GM23338 (cell line): ENCODE measurements at regions not wholly inside any gene's neighbourhood (a gene's known extent, or its start where the extent isn't known, plus 50 kb on each side); places are given as distances from the start of the nearest gene placed in this dataset.

ENCODE experiments used
- ATAC-seq: fragments of 200-7000 bp; cut with Tn5 transposase; 3 replicates; pipeline ENCODE4 v1.9.1; 2020
- DNase-seq: peaks from one replicate; pipeline ENCODE4 v3.0.0-alpha.2; 2015; ENCODE audit warnings: low spot score
- H2AFZ ChIP-seq: fragments of 200-600 bp; sonication (generic); 2 replicates; pipeline ENCODE4 v1.8.0; 2016; ENCODE audit warnings: antibody characterized with exemption, mild to moderate bottlenecking, moderate library complexity
- H3F3A ChIP-seq: fragments of 200-600 bp; sonication (generic); replicated peaks from 2 replicates; pipeline ENCODE4 v1.8.0; 2017; ENCODE audit warnings: antibody characterized with exemption, mixed run types, low read depth
- H3K27ac ChIP-seq: fragments of 200-600 bp; sonication (generic); 2 replicates; pipeline ENCODE4 v1.6.1; 2016; ENCODE audit warnings: low read depth
- H3K27me3 ChIP-seq: fragments of 200-600 bp; sonication (generic); 2 replicates; pipeline ENCODE4 v1.8.0; 2016; ENCODE audit warnings: mild to moderate bottlenecking, mixed run types, moderate library complexity; ENCODE audit not compliant: insufficient read depth
- H3K36me3 ChIP-seq: fragments of 200-600 bp; sonication (generic); 2 replicates; pipeline ENCODE4 v1.8.0; 2016; ENCODE audit warnings: mild to moderate bottlenecking; ENCODE audit not compliant: insufficient read depth
- H3K4me1 ChIP-seq: fragments of 200-600 bp; sonication (generic); 2 replicates; pipeline ENCODE4 v1.8.0; 2016; ENCODE audit warnings: mild to moderate bottlenecking, moderate library complexity; ENCODE audit not compliant: insufficient read depth
- H3K4me2 ChIP-seq: fragments of 200-600 bp; sonication (generic); 2 replicates; pipeline ENCODE4 v1.7.1; 2017; ENCODE audit warnings: mixed run types
- H3K4me3 ChIP-seq: fragments of 200-600 bp; sonication (generic); 2 replicates; pipeline ENCODE4 v1.6.1; 2016; ENCODE audit warnings: mixed run types
- H3K79me2 ChIP-seq: fragments of 200-600 bp; sonication (generic); replicated peaks from 2 replicates; pipeline ENCODE4 v1.8.0; 2017; ENCODE audit warnings: mild to moderate bottlenecking; ENCODE audit not compliant: insufficient read depth
- H3K9me2 ChIP-seq: fragments of 200-600 bp; sonication (generic); 2 replicates; pipeline ENCODE4 v1.8.0; 2017; ENCODE audit not compliant: insufficient read depth
- H4K20me1 ChIP-seq: fragments of 200-600 bp; sonication (generic); replicated peaks from 2 replicates; pipeline ENCODE4 v1.8.0; 2017; ENCODE audit warnings: mild to moderate bottlenecking; ENCODE audit not compliant: insufficient read depth
- H3K27ac Mint-ChIP-seq: 2 replicates; pipeline ENCODE4 v1.8.0; 2020; ENCODE audit warnings: inconsistent platforms, mild to moderate bottlenecking, moderate library complexity, mixed read lengths
- H3K27me3 Mint-ChIP-seq: 3 replicates; pipeline ENCODE4 v1.8.0; 2022; ENCODE audit warnings: low read depth, mild to moderate bottlenecking, moderate library complexity, mixed read lengths, inconsistent platforms; ENCODE audit not compliant: insufficient read depth, poor library complexity
- H3K36me3 Mint-ChIP-seq: 3 replicates; pipeline ENCODE4 v1.8.0; 2021; ENCODE audit warnings: low read depth, mild to moderate bottlenecking, inconsistent platforms, moderate library complexity, mixed read lengths
- H3K4me1 Mint-ChIP-seq: 3 replicates; pipeline ENCODE4 v1.8.0; 2020; ENCODE audit warnings: mild to moderate bottlenecking, inconsistent platforms, mixed read lengths
- H3K4me3 Mint-ChIP-seq: 3 replicates; pipeline ENCODE4 v1.8.0; 2021; ENCODE audit warnings: moderate library complexity, mild to moderate bottlenecking, inconsistent platforms, mixed read lengths
- H3K9me3 Mint-ChIP-seq: 3 replicates; pipeline ENCODE4 v1.8.0; 2020; ENCODE audit warnings: moderate library complexity, mild to moderate bottlenecking, inconsistent platforms, mixed read lengths
- EZH2phosphoT487 ChIP-seq: fragments of 200-600 bp; sonication (generic); IDR thresholded peaks from one replicate; pipeline ENCODE4 v1.8.1; 2018; ENCODE audit warnings: antibody characterized with exemption; ENCODE audit not compliant: unreplicated experiment
- POLR2AphosphoS5 ChIP-seq: IDR thresholded peaks from 2 replicates; pipeline ENCODE4 v1.6.1; 2016; ENCODE audit warnings: antibody characterized with exemption, low read depth
- STAT1 ChIP-seq: IDR thresholded peaks from one replicate; pipeline ENCODE4 v1.6.1; 2016; ENCODE audit warnings: antibody characterized with exemption; ENCODE audit not compliant: unreplicated experiment
- ZNF114 ChIP-seq: fragments of 250-450 bp; sonication (Bioruptor Pico); IDR thresholded peaks from 2 replicates; pipeline ENCODE4 v1.5.0; 2020; ENCODE audit warnings: mild to moderate bottlenecking, moderate library complexity
- TF ChIP-seq, protein P1 (sequence below), 2 experiments: fragments of 200-600 bp in 1 of 2; sonication (generic) in 1 of 2; conservative IDR thresholded peaks; 2 replicates each; pipeline versions ENCODE4 v1.5.1 to v1.6.1; 2016 to 2017; ENCODE audit warnings: antibody characterized with exemption in 2 of 2, low read depth in 2 of 2, mild to moderate bottlenecking in 2 of 2, moderate library complexity in 1 of 2
- TF ChIP-seq, protein P2 (sequence below): IDR thresholded peaks from 2 replicates; pipeline ENCODE4 v1.6.1; 2016; ENCODE audit warnings: antibody characterized with exemption
- TF ChIP-seq, protein P3 (sequence below): IDR thresholded peaks from one replicate; pipeline ENCODE4 v1.6.1; 2018; ENCODE audit warnings: antibody characterized with exemption; ENCODE audit not compliant: unreplicated experiment
- TF ChIP-seq, protein P4 (sequence below): fragments of 250-450 bp; sonication (Bioruptor Pico); IDR thresholded peaks from 2 replicates; pipeline ENCODE4 v1.5.0; 2020; ENCODE audit warnings: mild to moderate bottlenecking, moderate library complexity

DNA sequence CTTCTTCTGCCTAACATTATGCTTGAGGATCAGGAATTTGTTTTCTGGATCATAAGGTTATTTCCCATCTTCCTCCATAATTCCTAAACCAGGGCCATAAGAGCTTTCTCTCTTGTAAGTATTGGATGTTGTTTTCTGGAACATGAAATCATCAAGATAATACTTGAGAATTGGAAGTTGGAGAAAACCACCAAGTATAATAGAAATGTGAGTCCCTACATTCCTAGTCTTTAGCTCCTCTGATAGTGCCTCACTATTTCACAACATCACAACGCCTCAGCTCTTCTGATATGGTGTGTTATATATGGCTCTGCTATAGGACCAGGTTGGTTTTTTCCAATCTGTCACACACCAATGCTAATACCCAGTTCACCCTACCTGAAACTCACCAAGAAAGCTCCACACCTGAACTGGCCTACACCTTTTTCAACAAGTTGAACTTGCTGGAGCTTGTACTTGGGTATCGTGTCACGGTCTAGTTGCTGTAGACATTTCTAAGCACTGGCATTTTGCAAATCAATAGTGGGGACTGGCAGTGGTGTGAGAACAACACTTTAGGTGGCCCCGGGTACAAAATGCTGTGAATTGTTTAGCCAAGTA lies 141.1 kb downstream of the ACTBL2 start (continued):
- TF ChIP-seq, protein P1, sequence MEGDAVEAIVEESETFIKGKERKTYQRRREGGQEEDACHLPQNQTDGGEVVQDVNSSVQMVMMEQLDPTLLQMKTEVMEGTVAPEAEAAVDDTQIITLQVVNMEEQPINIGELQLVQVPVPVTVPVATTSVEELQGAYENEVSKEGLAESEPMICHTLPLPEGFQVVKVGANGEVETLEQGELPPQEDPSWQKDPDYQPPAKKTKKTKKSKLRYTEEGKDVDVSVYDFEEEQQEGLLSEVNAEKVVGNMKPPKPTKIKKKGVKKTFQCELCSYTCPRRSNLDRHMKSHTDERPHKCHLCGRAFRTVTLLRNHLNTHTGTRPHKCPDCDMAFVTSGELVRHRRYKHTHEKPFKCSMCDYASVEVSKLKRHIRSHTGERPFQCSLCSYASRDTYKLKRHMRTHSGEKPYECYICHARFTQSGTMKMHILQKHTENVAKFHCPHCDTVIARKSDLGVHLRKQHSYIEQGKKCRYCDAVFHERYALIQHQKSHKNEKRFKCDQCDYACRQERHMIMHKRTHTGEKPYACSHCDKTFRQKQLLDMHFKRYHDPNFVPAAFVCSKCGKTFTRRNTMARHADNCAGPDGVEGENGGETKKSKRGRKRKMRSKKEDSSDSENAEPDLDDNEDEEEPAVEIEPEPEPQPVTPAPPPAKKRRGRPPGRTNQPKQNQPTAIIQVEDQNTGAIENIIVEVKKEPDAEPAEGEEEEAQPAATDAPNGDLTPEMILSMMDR (conservative IDR thresholded peaks at IDR 0.05; ENCODE audit: low read depth in 2 of 2), result no peak
- TF ChIP-seq, protein P2, sequence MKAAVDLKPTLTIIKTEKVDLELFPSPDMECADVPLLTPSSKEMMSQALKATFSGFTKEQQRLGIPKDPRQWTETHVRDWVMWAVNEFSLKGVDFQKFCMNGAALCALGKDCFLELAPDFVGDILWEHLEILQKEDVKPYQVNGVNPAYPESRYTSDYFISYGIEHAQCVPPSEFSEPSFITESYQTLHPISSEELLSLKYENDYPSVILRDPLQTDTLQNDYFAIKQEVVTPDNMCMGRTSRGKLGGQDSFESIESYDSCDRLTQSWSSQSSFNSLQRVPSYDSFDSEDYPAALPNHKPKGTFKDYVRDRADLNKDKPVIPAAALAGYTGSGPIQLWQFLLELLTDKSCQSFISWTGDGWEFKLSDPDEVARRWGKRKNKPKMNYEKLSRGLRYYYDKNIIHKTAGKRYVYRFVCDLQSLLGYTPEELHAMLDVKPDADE, result no peak
- TF ChIP-seq, protein P3, sequence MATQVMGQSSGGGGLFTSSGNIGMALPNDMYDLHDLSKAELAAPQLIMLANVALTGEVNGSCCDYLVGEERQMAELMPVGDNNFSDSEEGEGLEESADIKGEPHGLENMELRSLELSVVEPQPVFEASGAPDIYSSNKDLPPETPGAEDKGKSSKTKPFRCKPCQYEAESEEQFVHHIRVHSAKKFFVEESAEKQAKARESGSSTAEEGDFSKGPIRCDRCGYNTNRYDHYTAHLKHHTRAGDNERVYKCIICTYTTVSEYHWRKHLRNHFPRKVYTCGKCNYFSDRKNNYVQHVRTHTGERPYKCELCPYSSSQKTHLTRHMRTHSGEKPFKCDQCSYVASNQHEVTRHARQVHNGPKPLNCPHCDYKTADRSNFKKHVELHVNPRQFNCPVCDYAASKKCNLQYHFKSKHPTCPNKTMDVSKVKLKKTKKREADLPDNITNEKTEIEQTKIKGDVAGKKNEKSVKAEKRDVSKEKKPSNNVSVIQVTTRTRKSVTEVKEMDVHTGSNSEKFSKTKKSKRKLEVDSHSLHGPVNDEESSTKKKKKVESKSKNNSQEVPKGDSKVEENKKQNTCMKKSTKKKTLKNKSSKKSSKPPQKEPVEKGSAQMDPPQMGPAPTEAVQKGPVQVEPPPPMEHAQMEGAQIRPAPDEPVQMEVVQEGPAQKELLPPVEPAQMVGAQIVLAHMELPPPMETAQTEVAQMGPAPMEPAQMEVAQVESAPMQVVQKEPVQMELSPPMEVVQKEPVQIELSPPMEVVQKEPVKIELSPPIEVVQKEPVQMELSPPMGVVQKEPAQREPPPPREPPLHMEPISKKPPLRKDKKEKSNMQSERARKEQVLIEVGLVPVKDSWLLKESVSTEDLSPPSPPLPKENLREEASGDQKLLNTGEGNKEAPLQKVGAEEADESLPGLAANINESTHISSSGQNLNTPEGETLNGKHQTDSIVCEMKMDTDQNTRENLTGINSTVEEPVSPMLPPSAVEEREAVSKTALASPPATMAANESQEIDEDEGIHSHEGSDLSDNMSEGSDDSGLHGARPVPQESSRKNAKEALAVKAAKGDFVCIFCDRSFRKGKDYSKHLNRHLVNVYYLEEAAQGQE, result no peak
- TF ChIP-seq STAT1, result no peak

DNA sequence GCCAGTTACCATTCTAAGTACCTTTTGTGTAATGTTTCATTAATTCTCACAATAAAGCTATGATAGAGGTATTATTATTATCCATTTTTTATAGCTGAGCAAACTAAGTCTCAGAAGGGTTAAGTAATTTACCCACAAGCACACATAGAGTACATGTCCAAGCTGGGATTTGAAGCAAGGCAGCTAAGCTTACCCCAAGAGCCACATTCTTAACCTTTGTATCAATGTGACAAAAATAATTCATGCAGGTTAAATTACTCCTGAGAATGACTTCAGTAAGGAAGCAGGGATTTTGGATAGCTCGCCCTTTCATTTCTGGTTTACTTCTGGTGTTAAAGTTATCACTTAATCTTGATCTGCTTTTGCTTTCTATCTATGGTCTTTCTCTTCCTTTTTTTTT lies 141.9 kb downstream of the ACTBL2 start:
- Mint-ChIP-seq H3K4me1 (no peaks in the 10 kb centered on the region), H3K36me3 (no peaks in the 10 kb centered on the region), H3K27ac (no peak overlapping the region), H3K4me3 (no peak overlapping the region), H3K27me3 (peaks cover 2% of the 10 kb centered on the region), H3K9me3 (no peaks in the 10 kb centered on the region; the same call in 2 of the 3 replicates)
- Histone ChIP-seq H3K4me3 (no peak overlapping the region), H3K27ac (no peak overlapping the region), H3K27me3 (no peaks in the 10 kb centered on the region), H3K79me2 (no peaks in the 10 kb centered on the region), H3K4me2 (no peak overlapping the region), H3K4me1 (no peaks in the 10 kb centered on the region), H3F3A (no peaks in the 10 kb centered on the region), H4K20me1 (no peaks in the 10 kb centered on the region), H3K36me3 (no peaks in the 10 kb centered on the region), H3K9me2 (peaks cover 4% of the 10 kb centered on the region; the same call in 1 of the 2 replicates), H2AFZ (no peak overlapping the region)
- TF ChIP-seq POLR2AphosphoS5 (no peak), STAT1 (no peak), ZNF114 (CRISPR knock-in tag) (no peak), EZH2phosphoT487 (no peak)
- TF ChIP-seq, protein P4, sequence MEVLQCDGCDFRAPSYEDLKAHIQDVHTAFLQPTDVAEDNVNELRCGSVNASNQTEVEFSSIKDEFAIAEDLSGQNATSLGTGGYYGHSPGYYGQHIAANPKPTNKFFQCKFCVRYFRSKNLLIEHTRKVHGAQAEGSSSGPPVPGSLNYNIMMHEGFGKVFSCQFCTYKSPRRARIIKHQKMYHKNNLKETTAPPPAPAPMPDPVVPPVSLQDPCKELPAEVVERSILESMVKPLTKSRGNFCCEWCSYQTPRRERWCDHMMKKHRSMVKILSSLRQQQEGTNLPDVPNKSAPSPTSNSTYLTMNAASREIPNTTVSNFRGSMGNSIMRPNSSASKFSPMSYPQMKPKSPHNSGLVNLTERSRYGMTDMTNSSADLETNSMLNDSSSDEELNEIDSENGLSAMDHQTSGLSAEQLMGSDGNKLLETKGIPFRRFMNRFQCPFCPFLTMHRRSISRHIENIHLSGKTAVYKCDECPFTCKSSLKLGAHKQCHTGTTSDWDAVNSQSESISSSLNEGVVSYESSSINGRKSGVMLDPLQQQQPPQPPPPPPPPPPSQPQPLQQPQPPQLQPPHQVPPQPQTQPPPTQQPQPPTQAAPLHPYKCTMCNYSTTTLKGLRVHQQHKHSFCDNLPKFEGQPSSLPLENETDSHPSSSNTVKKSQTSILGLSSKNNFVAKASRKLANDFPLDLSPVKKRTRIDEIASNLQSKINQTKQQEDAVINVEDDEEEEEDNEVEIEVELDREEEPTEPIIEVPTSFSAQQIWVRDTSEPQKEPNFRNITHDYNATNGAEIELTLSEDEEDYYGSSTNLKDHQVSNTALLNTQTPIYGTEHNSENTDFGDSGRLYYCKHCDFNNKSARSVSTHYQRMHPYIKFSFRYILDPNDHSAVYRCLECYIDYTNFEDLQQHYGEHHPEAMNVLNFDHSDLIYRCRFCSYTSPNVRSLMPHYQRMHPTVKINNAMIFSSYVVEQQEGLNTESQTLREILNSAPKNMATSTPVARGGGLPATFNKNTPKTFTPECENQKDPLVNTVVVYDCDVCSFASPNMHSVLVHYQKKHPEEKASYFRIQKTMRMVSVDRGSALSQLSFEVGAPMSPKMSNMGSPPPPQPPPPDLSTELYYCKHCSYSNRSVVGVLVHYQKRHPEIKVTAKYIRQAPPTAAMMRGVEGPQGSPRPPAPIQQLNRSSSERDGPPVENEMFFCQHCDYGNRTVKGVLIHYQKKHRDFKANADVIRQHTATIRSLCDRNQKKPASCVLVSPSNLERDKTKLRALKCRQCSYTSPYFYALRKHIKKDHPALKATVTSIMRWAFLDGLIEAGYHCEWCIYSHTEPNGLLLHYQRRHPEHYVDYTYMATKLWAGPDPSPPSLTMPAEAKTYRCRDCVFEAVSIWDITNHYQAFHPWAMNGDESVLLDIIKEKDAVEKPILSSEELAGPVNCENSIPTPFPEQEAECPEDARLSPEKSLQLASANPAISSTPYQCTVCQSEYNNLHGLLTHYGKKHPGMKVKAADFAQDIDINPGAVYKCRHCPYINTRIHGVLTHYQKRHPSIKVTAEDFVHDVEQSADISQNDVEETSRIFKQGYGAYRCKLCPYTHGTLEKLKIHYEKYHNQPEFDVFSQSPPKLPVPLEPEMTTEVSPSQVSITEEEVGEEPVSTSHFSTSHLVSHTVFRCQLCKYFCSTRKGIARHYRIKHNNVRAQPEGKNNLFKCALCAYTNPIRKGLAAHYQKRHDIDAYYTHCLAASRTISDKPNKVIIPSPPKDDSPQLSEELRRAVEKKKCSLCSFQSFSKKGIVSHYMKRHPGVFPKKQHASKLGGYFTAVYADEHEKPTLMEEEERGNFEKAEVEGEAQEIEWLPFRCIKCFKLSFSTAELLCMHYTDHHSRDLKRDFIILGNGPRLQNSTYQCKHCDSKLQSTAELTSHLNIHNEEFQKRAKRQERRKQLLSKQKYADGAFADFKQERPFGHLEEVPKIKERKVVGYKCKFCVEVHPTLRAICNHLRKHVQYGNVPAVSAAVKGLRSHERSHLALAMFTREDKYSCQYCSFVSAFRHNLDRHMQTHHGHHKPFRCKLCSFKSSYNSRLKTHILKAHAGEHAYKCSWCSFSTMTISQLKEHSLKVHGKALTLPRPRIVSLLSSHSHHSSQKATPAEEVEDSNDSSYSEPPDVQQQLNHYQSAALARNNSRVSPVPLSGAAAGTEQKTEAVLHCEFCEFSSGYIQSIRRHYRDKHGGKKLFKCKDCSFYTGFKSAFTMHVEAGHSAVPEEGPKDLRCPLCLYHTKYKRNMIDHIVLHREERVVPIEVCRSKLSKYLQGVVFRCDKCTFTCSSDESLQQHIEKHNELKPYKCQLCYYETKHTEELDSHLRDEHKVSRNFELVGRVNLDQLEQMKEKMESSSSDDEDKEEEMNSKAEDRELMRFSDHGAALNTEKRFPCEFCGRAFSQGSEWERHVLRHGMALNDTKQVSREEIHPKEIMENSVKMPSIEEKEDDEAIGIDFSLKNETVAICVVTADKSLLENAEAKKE, result no peak
- DNase-seq (no peak), ATAC-seq (no peak)
